ENCODE measurements at regions not wholly inside any gene's neighbourhood (a gene's known extent, or its start where the extent isn't known, plus 50 kb on each side); places are given as distances from the start of the nearest gene placed in this dataset.

GRCh38 chr4:1492142-1492457 lies 85.9 kb upstream of the NKX1-1 start:
- WGBS, 5 donors: 65 to 78% (median 72%) methylated on average over 5 of the region's 5 CpGs; no CpG with 5 or more reads in 1 of the 5 donors
- H3K27me3 ChIP-seq (replicated peaks in 1 of 7): peaks cover 0 to 95% (median 34%) of the 10 kb centered on the region in 7 donors
- intact Hi-C loops (cut with DNase I; ENCODE audit: low total_unique reads): no loop called here
- DNase-seq: no peak
- peaks cover 0 to 7% (median 2%) of the 10 kb centered on the region in 8 donors for H3K9me3 ChIP-seq
- no peaks in the 10 kb centered on the region for H3K36me3 ChIP-seq
- no peak overlapping the region for H3K27ac ChIP-seq
- TF ChIP-seq POLR2AphosphoS5 (IDR thresholded peaks at IDR 0.05): no peak
- no peak for TF ChIP-seq POLR2A (IDR thresholded peaks at IDR 0.05)
- H3K4me1 ChIP-seq: no peaks in the 10 kb centered on the region
- no peak overlapping the region for H3K4me3 ChIP-seq

- intact Hi-C loops (cut with DNase I; ENCODE audit: low total_unique reads): no loop called here
- no peak for DNase-seq
- H3K4me1 ChIP-seq: no peaks in the 10 kb centered on the region
- H3K9me3 ChIP-seq: peaks cover 0 to 13% (median 8%) of the 10 kb centered on the region in 8 donors
- no peaks in the 10 kb centered on the region for H3K36me3 ChIP-seq
- H3K27ac ChIP-seq: no peak overlapping the region
- H3K27me3 ChIP-seq (replicated peaks in 1 of 7): peaks cover 0 to 89% (median 34%) of the 10 kb centered on the region in 7 donors
- TF ChIP-seq CTCF (IDR thresholded peaks at IDR 0.05 in 8 of 11, conservative IDR thresholded peaks at IDR 0.05 in 3 of 11) (no peak), POLR2A (IDR thresholded peaks at IDR 0.05) (no peak), POLR2AphosphoS5 (IDR thresholded peaks at IDR 0.05) (no peak)
- H3K4me3 ChIP-seq: no peak overlapping the region
- WGBS, 5 donors: 82 to 88% (median 85%) methylated on average over 6 to 21 of the region's 21 CpGs
Measured at GRCh38 chr4:1491328-1492141, 85.3 kb upstream of the NKX1-1 start.

GRCh38 chr4:1490654-1491327 lies 84.5 kb upstream of the NKX1-1 start:
- H3K36me3 ChIP-seq: no peaks in the 10 kb centered on the region
- intact Hi-C loops (cut with DNase I; ENCODE audit: low total_unique reads): no loop called here
- H3K27me3 ChIP-seq (replicated peaks in 1 of 7): peaks cover 0 to 82% (median 34%) of the 10 kb centered on the region in 7 donors
- no peak overlapping the region for H3K27ac ChIP-seq
- 34 to 47% (median 38%) methylated on average over 12 to 32 of the region's 32 CpGs for WGBS, 5 donors
- H3K4me1 ChIP-seq: no peaks in the 10 kb centered on the region
- TF ChIP-seq CTCF (IDR thresholded peaks at IDR 0.05 in 8 of 11, conservative IDR thresholded peaks at IDR 0.05 in 3 of 11): no peak
- no peak for TF ChIP-seq POLR2A (IDR thresholded peaks at IDR 0.05)
- no peak for DNase-seq
- H3K9me3 ChIP-seq: peaks cover 0 to 20% (median 15%) of the 10 kb centered on the region in 8 donors
- no peak overlapping the region for H3K4me3 ChIP-seq

GRCh38 chr4:1490011-1490653 lies 83.9 kb upstream of the NKX1-1 start:
- no peak for TF ChIP-seq POLR2A (IDR thresholded peaks at IDR 0.05)
- TF ChIP-seq CTCF (IDR thresholded peaks at IDR 0.05 in 8 of 11, conservative IDR thresholded peaks at IDR 0.05 in 3 of 11): no peak
- TF ChIP-seq POLR2AphosphoS5 (IDR thresholded peaks at IDR 0.05): no peak
- peaks cover 0 to 75% (median 34%) of the 10 kb centered on the region in 7 donors for H3K27me3 ChIP-seq (replicated peaks in 1 of 7)

More at GRCh38 chr4:1490011-1490653, 83.9 kb upstream of the NKX1-1 start:
- H3K9me3 ChIP-seq: peaks cover 0 to 27% (median 22%) of the 10 kb centered on the region in 8 donors
- intact Hi-C loops (cut with DNase I; ENCODE audit: low total_unique reads): no loop called here
- no peak overlapping the region for H3K27ac ChIP-seq
- H3K4me1 ChIP-seq: no peaks in the 10 kb centered on the region
- no peaks in the 10 kb centered on the region for H3K36me3 ChIP-seq
- no peak overlapping the region for H3K4me3 ChIP-seq
- no peak for DNase-seq
- WGBS, 5 donors: 87 to 93% (median 88%) methylated on average over 23 to 32 of the region's 32 CpGs
